Erythroblast (primary cell): ENCODE measurements at regions not wholly inside any gene's neighbourhood (a gene's known extent, or its start where the extent isn't known, plus 50 kb on each side); places are given as distances from the start of the nearest gene placed in this dataset.

Experiments
- GATA1 ChIP-seq: IDR thresholded peaks from 2 replicates; pipeline ENCODE4 v1.6.1; 2011; ENCODE audit warnings: low read depth, mild to moderate bottlenecking, control low read depth, low read length, moderate library complexity
- POLR2A ChIP-seq: IDR thresholded peaks from 2 replicates; pipeline ENCODE4 v1.6.1; 2011; ENCODE audit warnings: mild to moderate bottlenecking, low read length

- no peak for TF ChIP-seq POLR2A
- TF ChIP-seq GATA1 = no peak
Observed at GRCh38 chr12:112574896-112575558, 156.3 kb downstream of the PTPN11 start.
